ENCODE measurements at regions not wholly inside any gene's neighbourhood (a gene's known extent, or its start where the extent isn't known, plus 50 kb on each side); places are given as distances from the start of the nearest gene placed in this dataset.

DNA sequence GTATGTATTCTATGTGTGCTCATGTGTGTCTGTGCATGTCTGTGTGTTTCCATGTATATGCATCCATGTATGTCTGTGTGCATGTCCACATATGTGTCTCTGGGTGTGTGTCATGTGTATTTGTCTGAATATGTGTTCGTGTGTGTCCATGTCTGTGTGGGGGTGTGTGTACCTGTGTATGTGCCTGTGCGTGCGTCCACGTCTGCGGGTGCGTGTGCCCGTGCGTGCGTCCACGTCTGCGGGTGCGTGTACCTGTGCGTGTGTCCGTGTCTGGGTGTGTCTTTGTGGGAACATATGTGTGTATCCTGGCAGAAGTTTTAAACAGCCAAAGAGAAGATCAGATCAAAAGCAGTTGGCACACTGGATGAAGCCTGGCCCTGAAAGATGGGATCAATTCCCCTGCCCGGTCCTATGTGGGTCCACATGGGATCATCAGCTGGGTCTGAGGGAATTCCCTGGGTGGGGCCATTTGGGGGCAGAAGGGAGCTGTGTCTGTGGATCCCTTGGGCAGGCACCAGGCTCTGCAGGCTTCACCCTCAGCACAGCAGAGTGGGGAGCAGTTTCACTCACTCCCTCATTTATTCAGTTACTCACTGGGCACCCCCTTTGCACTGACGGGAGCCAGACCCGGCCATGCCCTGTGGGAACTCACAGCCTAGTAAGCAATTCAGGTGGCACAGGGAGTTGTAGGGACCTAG is 167.4 kb downstream of the MN1 start:
- DNase-seq (ENCODE audit: low read depth in 3 of 3), result no peak

DNA sequence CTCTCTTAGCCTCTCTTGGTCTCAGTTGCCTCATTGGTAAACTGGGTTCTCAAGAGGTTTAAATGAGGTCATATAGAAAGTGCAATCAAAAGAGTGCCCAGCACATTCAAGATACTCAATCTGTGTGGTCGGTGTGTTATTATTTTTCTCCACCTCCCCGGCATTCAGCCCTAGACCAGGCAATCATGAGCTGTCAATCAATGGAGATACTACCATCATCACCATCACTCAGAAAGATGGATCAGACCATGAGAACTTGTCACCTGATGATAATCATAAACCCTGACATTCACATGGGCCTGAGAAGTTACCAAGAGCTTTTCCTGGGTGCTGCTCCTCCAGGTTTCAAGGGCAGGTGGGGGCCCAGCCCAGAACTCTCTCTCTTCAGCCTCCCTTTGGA is 166.1 kb downstream of the MN1 start:
- DNase-seq (ENCODE audit: low read depth in 3 of 3), result no peak

DNA sequence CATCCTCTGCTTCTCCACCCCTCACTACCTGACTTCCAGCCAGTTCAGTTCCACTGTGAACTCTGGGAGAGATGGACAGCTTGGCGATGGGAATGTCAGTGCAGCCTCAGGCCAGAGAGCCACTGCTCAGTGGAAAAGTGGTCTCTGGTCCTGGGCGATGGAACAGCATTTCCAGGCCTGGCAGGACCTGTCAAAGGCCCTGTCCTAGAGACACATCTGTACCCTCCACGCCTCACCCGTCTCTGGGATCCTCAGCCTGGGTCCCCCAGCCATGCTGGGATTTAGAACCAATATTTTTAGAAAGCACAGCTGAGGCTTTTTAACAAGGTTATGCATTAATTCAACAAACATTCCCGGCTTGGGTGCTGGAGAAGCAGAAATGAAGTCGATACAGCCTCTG is 165.7 kb downstream of the MN1 start:
- no peak for DNase-seq (ENCODE audit: low read depth in 3 of 3)

DNA sequence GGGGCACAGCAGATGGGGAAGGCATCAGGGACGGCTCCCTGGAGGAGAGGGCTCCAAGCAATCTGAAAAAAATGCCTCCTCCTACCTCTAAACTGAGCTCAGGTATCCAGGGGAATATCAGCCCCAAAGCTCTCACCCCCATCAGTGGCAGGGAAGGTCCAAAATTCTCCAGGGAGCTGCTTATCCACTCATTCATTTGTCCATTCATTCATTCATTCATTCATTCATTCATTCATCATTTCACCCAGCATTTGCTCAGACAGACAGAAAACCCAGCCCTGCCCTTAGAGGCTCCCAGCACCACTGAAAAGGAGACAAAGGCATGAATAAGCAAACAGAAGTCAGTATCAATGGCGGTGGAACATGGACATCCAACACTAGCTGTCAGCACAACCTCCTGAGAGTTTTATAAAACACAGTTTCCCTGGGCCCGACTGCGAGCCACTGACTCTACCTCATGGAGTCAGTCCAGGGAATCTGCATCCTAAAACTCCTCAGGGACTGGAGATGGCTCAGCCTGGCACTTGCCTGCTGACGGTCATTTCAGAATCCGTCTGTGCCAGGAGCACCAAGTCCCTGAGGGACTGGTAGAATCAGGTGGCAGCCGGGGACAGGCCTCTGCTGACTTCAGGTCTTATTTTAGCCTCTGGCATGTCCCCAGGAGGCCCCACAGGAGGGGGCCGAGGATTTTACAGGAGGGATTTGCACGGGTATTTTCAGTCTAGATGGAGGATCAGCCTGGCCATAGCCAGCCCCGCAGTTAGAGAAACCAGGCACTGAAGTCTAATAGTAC is 164.6 kb downstream of the MN1 start:
- no peak for DNase-seq (ENCODE audit: low read depth in 3 of 3)

DNA sequence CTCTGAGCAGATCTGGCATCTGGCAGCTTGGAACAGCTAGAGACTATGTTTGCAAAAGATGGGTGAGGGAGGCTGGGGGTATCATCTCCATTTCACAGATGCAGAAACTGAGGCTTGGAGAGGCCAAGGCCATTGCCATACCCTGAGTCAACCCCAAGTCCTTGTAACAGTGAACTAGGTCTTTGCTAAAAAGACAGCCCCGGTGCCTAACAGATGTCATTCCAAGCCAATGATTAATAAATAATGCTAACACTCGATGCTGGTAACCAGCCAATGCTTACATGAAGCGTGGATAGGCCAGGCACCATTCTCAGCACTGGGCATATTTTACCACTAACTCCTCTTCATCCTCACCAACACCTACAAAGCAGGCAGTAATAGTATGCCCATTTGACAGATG is 164.0 kb downstream of the MN1 start:
- DNase-seq (ENCODE audit: low read depth in 3 of 3), result no peak

DNA sequence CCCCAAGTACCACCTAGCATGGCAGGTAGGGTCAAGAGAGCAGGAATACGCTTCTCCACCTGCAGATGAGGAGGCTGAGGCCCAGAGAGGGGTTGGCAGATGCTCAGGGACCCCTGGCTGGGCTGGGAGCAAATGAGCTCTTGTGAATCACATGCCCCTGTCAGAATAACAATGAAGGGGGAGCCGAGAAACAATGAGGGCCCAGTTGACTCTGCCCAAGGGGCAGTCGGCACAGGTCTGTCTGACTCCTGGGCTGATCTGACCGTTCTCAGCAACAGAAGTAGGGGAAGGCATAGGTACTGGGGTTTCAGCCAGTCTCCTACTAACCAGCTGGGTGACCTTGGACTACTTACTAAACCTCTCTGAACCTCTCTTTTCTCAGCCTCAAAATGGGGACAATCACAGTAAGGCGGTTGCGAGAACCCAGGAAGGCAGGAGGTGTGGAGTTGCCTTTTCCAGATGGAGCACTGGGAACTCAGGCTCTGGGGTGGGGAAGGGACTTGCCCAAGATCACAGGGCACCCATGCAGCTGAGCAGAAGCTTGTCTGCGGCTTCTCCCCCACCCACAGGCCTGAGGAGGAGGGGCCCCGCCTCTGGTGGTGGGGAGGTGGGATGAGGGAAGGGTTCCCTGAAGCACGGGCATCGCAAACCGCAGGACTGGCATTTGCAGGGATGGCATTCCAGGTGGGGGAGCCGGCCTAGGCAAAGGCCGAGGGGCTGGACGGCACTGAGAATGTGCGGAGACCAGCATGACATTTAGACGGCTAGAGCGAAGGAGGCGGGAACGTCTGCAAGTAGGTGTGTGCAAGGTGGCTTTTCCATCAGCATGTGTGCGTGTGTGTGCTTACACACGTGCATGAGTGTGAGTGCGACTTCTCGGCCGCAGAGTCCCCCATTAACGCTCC is 163.0 kb downstream of the MN1 start:
- DNase-seq (ENCODE audit: low read depth in 3 of 3), result no peak

DNA sequence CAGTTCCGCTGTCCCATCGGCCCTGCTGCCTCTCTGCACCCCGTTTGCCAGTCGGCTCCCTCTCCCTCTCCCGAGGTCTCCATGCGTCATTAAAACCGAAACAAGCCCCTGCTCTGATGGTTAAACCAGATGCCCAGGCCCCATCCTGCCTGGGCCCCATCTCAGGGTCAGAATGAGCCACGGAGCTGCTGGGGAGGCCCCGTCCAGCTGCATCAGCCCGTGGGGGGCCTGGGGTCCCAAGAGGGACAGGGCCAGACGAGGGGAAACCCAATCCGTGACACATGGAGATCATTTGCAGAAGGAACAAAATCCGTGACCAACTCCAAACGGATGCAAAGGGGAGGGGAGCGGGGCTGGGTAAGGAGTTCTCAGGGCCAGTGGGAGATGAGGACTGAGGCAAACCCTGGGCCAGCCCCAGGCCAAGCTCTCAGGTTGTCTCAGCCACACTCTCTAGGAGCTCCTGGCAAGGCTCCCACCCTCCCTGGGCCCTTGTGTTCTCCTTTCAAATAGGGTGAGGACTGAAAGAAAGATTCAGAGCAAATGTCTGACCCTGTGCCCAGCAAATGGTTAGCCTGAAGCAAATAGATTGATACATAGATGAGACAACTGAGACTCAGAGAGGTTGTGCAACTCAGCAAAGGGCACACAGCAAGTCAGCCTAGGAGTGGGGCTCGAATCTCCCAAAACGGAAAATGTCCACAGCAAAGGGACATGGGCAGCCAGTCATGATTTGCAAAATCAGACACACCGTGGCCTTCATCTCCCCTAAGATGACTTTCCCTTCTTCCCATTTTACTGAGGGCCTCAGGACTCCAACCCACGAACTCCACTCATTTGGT is 162.1 kb downstream of the MN1 start:
- no peak for DNase-seq (ENCODE audit: low read depth in 3 of 3)

DNA sequence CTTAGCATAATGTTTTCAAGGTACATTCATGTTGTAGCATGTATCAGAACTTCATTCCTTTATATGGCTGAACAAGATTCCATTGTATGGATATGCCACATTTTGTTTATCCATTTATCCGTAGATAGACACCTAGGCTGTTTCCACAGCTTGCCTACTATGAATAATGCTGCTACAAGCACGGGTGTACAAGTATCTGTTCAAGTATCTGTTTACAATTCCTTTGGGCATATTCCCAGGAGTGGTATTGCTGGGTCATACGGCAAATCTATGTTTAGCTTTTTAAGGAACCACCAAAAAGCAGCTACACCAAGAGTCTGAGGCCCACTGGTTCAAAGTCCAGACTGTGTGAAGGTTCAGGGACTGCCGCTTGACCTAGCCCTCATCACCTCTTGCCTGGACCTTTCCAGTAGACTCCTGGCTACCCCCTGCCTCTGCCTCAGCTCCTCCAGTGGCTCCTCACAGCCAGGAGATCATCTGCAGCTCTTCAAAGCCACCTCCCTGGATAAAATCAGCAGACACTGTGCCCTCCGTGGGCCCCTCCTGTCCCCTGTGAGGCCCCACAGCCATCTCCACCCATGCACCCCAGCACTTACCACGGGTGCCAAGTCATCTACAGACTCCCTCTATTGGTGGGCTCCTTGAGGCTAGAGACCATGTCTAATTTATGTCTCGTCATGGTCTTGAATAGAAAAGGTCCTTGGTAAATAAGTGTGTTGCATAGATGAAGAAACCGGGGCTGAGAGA is 160.3 kb downstream of the MN1 start:
- DNase-seq (ENCODE audit: low read depth in 3 of 3), result no peak

DNA sequence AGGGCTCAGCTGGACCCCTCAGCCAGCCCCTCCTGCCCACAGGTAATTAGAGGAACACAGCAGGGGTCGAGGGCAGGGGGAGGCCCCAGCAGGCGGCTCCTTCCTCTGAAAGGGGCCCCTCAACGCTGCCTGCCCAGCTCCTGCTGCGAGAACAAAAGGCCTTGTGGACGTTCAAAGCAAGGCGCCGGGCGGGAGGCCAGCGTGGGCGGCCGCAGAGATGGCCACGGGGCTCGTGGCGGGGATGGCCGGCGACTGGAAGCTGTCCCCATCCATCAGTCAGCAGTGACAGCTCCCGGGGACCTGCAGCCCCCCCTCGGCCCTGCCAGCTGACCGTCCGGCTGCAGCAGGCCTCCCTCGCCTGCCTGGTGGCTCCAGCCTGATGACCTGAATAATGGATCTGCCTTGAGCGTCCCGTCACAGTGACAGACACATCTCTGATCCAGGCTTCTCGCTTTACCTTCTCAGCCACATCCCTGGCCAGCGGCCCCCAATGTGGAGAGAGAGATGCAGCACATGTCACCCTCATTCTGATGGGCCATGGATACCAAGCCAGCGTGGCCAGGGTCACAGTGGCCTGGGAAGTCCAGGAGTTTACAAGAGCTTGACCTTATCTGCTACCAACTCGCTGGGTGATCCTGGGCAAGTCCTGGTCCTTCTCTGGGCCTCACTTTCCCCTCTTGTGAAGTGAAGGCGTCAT is 159.3 kb downstream of the MN1 start:
- no peak for DNase-seq (ENCODE audit: low read depth in 3 of 3)

DNA sequence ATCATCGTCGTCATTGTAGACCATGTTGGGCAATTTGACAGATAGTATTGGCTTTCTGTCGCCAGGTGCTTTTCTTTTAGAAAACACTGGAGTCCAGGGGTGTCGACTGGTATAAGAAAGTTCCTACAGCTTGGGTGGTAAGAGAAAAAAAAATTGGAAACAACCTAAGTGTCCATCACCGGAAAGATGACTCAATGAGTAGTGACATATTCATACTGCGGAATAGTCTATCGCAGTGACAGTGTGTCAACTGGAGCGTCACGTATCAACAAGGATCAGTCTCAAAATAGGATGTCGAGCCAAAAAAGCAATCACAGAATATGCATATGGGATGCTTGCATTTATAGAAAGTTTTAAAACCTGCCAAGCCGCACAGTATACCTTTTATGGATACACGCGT is 157.6 kb downstream of the MN1 start:
- DNase-seq (ENCODE audit: low read depth in 3 of 3), result no peak

DNA sequence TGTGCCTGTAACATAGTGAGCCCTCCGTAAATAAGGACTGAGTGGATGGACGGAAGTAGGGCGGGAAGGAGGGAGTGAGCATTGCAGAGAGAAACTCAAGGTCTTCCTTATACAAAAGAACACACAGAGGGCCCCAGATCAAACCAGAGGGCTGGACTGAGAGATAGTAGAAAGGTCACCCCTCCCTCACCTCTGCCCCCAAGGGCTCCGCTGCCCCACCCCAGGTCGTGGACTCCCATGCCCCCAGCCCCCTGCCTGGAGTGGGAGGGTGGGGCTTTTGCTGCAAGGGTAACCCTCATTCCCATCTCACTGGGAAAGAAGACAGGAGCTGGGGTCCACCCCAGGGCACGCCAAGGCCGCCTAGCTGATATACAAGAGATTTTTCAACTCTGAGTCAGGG is 157.0 kb downstream of the MN1 start:
- DNase-seq (ENCODE audit: low read depth in 3 of 3), result no peak

DNA sequence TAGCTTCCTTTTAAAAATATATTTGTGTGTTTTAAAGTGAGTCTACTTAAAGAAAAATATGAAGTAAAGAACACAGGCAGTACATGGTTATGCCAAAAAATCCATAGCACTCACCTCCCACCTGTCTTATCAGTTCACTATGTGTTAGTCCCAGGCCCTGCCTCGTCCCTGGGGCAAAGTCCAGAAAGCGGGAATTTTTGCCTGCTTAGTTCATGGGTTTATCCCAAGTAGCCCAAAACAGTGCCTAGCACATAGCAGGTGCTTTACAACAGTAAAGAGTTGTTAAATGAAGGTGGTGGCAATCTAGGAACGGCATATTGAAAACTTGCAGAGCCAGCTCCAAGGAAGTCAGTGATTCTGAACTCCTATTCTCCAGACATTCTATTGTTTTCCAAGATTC is 154.0 kb downstream of the MN1 start:
- no peak for DNase-seq (ENCODE audit: low read depth in 3 of 3)

DNA sequence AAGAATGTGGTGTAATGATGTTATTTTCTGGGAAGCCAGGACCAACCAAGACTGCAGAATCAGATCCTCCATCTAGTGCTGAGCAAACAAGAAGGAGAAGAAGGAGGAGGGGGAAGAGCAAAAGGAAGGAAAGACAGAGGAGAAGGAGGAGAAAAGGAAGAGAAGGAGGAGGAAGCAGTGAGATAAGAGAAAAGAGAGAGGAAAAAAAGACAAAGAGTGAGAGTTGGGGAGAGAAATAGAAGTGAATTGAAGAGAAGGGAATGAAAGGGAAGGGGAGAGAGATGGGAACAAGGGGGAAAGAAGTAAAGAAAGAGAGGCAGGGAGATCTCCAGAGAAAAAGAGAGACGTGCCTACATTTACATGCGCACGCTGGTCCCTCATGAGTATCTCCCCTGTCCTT is 153.5 kb downstream of the MN1 start:
- no peak for DNase-seq (ENCODE audit: low read depth in 3 of 3)

DNA sequence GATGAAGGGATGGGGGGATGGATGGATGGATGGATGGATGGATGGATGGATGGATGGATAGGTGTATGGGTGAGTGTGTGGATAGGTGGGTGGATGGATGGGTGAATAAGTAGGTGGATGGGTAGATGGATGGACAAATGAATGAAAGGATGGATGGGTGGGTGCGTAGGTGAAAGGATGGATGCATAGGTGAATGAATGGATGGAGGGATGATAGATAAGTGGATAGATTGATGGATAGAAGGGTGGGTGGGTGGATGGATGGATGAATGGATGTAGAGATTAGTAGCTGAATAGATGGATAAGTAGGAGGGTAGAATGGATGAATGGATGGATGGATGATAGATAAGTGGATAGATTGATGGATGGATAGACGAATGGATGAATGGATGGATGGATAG is 152.7 kb downstream of the MN1 start:
- DNase-seq (ENCODE audit: low read depth in 3 of 3), result no peak

DNA sequence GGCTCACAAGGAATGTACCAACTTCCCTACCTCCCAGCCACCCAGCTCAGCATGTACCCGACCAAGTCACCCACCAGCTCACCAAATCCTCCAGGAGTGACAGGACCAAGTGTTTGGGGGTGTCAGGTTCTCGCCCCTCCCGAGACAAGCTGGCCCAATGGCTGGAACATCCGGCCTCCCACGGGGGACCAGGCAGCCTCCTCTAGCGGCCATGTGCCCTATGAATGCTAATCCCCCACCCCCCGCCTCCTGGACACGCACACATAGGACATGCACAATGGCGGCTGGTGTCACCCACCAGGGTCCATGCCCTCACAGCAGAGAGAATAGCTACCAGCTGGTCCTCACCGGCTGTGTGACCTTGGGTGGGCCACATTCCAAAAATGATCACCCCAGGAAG is 151.0 kb downstream of the MN1 start:
- DNase-seq (ENCODE audit: low read depth in 3 of 3), result no peak

DNA sequence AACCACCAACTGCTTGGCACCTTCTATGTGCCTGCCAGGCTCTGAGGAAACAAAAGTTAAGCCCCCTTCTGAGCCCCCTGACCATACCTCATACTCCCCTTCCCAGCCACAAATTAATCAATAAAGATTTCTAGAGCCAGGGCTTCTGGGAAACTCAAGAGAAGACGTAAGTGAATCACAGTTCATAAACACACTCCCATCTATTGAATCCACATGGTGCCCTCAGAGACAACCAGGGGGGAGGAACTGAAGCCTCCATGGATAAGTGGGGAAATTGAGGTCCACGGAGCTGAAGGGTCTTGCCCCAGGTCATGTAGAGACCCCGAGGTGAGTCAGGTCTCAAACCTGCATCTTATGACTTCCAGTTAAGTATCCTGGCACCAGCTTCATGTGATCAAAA is 150.6 kb downstream of the MN1 start:
- DNase-seq (ENCODE audit: low read depth in 3 of 3), result no peak

DNA sequence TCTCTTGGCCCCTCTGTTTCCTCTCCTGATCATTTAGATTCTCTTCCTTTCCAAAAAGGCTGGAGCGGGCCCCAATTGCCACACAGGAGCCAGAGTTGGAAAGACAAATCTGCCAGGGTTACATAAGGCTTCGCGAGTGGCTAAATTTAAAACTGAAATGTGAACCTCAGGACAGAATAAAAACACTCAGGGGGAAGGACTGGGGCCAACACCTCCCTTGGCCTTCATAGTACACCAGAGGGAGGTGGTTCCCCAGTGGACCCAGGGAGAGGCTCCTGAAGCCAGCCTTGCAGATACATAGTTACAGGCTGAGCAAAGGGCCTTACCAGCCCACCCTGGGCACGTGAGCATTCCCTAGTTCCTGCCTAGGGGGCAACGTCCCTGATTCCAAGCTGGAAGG is 150.1 kb downstream of the MN1 start:
- no peak for DNase-seq (ENCODE audit: low read depth in 3 of 3)

DNA sequence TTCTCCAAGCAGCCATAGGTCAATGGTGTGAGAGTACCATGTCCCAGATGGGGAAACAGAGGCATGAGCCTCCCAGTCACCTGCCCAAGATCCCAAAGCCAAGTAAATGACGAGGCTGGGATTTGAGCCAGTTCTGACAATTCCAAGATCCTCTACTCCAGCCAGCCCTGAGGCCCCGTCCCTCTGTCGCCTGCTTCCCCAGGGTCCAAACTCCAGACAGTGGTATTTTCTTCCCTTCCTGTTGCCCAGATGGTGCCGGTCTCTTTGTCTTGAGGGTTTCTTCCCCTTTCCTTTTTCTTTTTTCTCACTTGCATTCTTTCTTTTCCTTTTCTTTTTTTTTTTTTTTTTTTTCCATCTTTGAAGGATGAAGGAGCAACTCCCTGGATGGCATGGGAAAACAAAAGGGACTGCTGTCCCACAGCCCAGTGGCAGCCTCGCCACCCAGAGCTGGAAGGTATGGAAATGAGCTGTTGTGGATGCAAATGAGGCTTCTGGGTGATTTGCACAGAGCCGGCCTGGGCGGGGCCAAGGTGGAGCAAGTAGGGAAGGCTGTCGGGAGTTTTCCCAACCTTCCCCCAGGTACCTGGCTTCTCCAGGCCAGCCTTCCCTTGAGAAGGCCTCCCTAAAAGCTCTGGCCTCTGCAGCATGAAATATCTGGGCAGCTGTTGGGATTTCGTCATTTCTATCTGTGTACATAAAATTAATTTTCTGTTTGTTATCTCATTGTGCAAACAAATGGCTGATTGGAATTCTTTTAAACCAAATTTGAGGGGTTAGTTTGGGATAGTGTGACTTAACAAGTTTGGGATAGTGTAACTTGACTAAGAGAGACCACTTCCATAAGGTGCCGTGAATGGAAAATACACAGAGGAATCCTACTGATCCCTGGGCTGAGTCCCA is 146.8 kb downstream of the MN1 start:
- DNase-seq (ENCODE audit: low read depth in 3 of 3), result no peak

DNA sequence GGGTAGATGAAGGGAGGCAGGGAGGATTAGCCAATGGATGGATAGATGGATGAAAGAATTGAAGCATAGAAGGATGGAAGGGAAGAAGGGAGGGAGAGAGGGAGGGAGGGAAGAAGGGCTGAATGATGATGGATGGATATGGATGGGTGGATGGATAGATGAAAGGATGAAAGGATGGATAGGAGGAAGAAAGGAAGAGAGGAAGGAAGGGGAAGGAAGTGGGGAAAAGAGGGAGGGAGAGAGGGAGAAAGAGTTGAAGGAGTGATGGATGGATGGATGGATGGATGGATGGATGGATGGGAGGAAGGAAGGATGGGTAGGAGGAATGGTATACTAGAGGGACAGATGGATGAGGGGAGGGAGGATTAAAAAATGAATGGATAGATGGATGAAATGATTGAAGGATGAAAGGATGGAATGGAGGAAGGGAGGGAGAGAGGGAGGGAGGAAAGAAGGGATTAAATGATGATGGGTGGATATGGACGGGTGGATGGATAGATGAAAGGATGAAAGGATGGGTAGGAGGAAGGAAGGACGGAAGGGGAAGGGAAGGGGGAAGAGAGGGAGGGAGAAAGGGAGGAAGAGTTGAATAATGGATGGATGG is 145.9 kb downstream of the MN1 start:
- no peak for DNase-seq (ENCODE audit: low read depth in 3 of 3)

All from stimulated activated CD4-positive, alpha-beta T cell treated with anti-CD3 and anti-CD28 coated beads, TNF-alpha, amount 100 ng/mL, for 4 hours (primary cell).